Activated T-helper 17 cell treated with anti-CD3 and anti-CD28 coated beads, Interleukin-2, amount 50 U/mL, for 72 hours (primary cell): ENCODE measurements at regions not wholly inside any gene's neighbourhood (a gene's known extent, or its start where the extent isn't known, plus 50 kb on each side); places are given as distances from the start of the nearest gene placed in this dataset.

ENCODE experiments used
- ATAC-seq: fragments of 150-1000 bp; cut with Tn5 transposase; replicated peaks from 2 replicates; pipeline ENCODE4 v1.10.0; 2021; ENCODE audit warnings: mild to moderate bottlenecking, moderate library complexity
- H3K27ac Mint-ChIP-seq: one replicate; pipeline ENCODE4 v1.8.0; 2022; ENCODE audit warnings: mixed read lengths
- H3K27me3 Mint-ChIP-seq: one replicate; pipeline ENCODE4 v1.8.0; 2022; ENCODE audit warnings: mixed read lengths
- H3K36me3 Mint-ChIP-seq: one replicate; pipeline ENCODE4 v1.8.0; 2022; ENCODE audit warnings: low read depth, mild to moderate bottlenecking, mixed read lengths
- H3K4me1 Mint-ChIP-seq: one replicate; pipeline ENCODE4 v1.8.0; 2022; ENCODE audit warnings: mixed read lengths
- H3K4me3 Mint-ChIP-seq: one replicate; pipeline ENCODE4 v1.8.0; 2022; ENCODE audit warnings: mild to moderate bottlenecking, mixed read lengths
- H3K9me3 Mint-ChIP-seq: one replicate; pipeline ENCODE4 v1.8.0; 2022; ENCODE audit warnings: mixed read lengths

GRCh38 chr6:145244349-145245100 lies 490.8 kb downstream of the EPM2A start:
- no peaks in the 10 kb centered on the region for H3K36me3 Mint-ChIP-seq
- H3K4me1 Mint-ChIP-seq = no peaks in the 10 kb centered on the region
- H3K9me3 Mint-ChIP-seq = no peaks in the 10 kb centered on the region
- no peak overlapping the region for H3K27ac Mint-ChIP-seq
- no peak overlapping the region for H3K4me3 Mint-ChIP-seq
- H3K27me3 Mint-ChIP-seq = peaks cover 16% of the 10 kb centered on the region
- ATAC-seq = no peak

GRCh38 chr6:145245119-145245518 lies 490.2 kb downstream of the EPM2A start:
- no peaks in the 10 kb centered on the region for H3K36me3 Mint-ChIP-seq
- H3K27ac Mint-ChIP-seq = no peak overlapping the region
- no peak overlapping the region for H3K4me3 Mint-ChIP-seq
- H3K27me3 Mint-ChIP-seq = peaks cover 19% of the 10 kb centered on the region
- no peaks in the 10 kb centered on the region for H3K4me1 Mint-ChIP-seq
- no peak for ATAC-seq
- no peaks in the 10 kb centered on the region for H3K9me3 Mint-ChIP-seq

- ATAC-seq = no peak
- Mint-ChIP-seq H3K9me3 (no peaks in the 10 kb centered on the region), H3K4me3 (no peak overlapping the region), H3K27me3 (peaks cover 6% of the 10 kb centered on the region), H3K27ac (no peak overlapping the region), H3K4me1 (no peaks in the 10 kb centered on the region), H3K36me3 (no peaks in the 10 kb centered on the region)
Measured at GRCh38 chr6:145247692-145248419, 487.5 kb downstream of the EPM2A start.

- no peaks in the 10 kb centered on the region for H3K9me3 Mint-ChIP-seq
- peaks cover 3% of the 10 kb centered on the region for H3K27me3 Mint-ChIP-seq
- H3K27ac Mint-ChIP-seq = no peak overlapping the region
- no peaks in the 10 kb centered on the region for H3K36me3 Mint-ChIP-seq
- H3K4me3 Mint-ChIP-seq = no peak overlapping the region
- ATAC-seq = no peak
- H3K4me1 Mint-ChIP-seq = no peaks in the 10 kb centered on the region
Measured at GRCh38 chr6:145250436-145250835, 484.9 kb downstream of the EPM2A start.

GRCh38 chr6:145252737-145253136 lies 482.6 kb downstream of the EPM2A start:
- no peak for ATAC-seq
- H3K9me3 Mint-ChIP-seq = no peaks in the 10 kb centered on the region
- H3K27ac Mint-ChIP-seq = no peak overlapping the region
- H3K4me1 Mint-ChIP-seq = no peaks in the 10 kb centered on the region
- no peaks in the 10 kb centered on the region for H3K36me3 Mint-ChIP-seq
- no peak overlapping the region for H3K4me3 Mint-ChIP-seq
- peaks cover 3% of the 10 kb centered on the region for H3K27me3 Mint-ChIP-seq

- peaks cover 3% of the 10 kb centered on the region for H3K27me3 Mint-ChIP-seq
- no peak overlapping the region for H3K27ac Mint-ChIP-seq
- ATAC-seq = no peak
- no peaks in the 10 kb centered on the region for H3K4me1 Mint-ChIP-seq
- H3K4me3 Mint-ChIP-seq = no peak overlapping the region
- H3K9me3 Mint-ChIP-seq = no peaks in the 10 kb centered on the region
- H3K36me3 Mint-ChIP-seq = no peaks in the 10 kb centered on the region
Measured at GRCh38 chr6:145254649-145255401, 480.5 kb downstream of the EPM2A start.

- Mint-ChIP-seq H3K4me1 (no peaks in the 10 kb centered on the region), H3K27me3 (peaks cover 6% of the 10 kb centered on the region), H3K36me3 (no peaks in the 10 kb centered on the region), H3K4me3 (no peak overlapping the region), H3K9me3 (no peaks in the 10 kb centered on the region), H3K27ac (no peak overlapping the region)
- no peak for ATAC-seq
Measured at GRCh38 chr6:145257704-145258103, 477.6 kb downstream of the EPM2A start.

- Mint-ChIP-seq H3K4me3 (no peak overlapping the region), H3K4me1 (no peaks in the 10 kb centered on the region), H3K27me3 (peaks cover 6% of the 10 kb centered on the region), H3K36me3 (no peaks in the 10 kb centered on the region), H3K27ac (no peak overlapping the region), H3K9me3 (no peaks in the 10 kb centered on the region)
- no peak for ATAC-seq
Measured at GRCh38 chr6:145258122-145258521, 477.2 kb downstream of the EPM2A start.

- no peaks in the 10 kb centered on the region for H3K9me3 Mint-ChIP-seq
- no peaks in the 10 kb centered on the region for H3K36me3 Mint-ChIP-seq
- peaks cover 11% of the 10 kb centered on the region for H3K27me3 Mint-ChIP-seq
- H3K4me1 Mint-ChIP-seq = no peaks in the 10 kb centered on the region
- no peak overlapping the region for H3K4me3 Mint-ChIP-seq
- no peak for ATAC-seq
- H3K27ac Mint-ChIP-seq = no peak overlapping the region
Measured at GRCh38 chr6:145260484-145261175, 474.7 kb downstream of the EPM2A start.

GRCh38 chr6:145261758-145262157 lies 473.6 kb downstream of the EPM2A start:
- Mint-ChIP-seq H3K4me1 (no peaks in the 10 kb centered on the region), H3K36me3 (no peaks in the 10 kb centered on the region), H3K27ac (no peak overlapping the region)

GRCh38 chr6:145262771-145263170 lies 472.5 kb downstream of the EPM2A start:
- no peaks in the 10 kb centered on the region for H3K9me3 Mint-ChIP-seq
- no peak for ATAC-seq
- no peaks in the 10 kb centered on the region for H3K4me1 Mint-ChIP-seq
- H3K36me3 Mint-ChIP-seq = no peaks in the 10 kb centered on the region
- peaks cover 20% of the 10 kb centered on the region for H3K27me3 Mint-ChIP-seq
- H3K27ac Mint-ChIP-seq = no peak overlapping the region
- H3K4me3 Mint-ChIP-seq = no peak overlapping the region

More at GRCh38 chr6:145261758-145262157, 473.6 kb downstream of the EPM2A start:
- Mint-ChIP-seq H3K27me3 (peaks cover 17% of the 10 kb centered on the region), H3K4me3 (no peak overlapping the region), H3K9me3 (no peaks in the 10 kb centered on the region)
- no peak for ATAC-seq

GRCh38 chr6:145263778-145264211 lies 471.5 kb downstream of the EPM2A start:
- no peaks in the 10 kb centered on the region for H3K36me3 Mint-ChIP-seq
- no peak overlapping the region for H3K27ac Mint-ChIP-seq
- peaks cover 21% of the 10 kb centered on the region for H3K27me3 Mint-ChIP-seq
- H3K4me1 Mint-ChIP-seq = no peaks in the 10 kb centered on the region
- H3K4me3 Mint-ChIP-seq = no peak overlapping the region
- no peaks in the 10 kb centered on the region for H3K9me3 Mint-ChIP-seq
- ATAC-seq = no peak

- Mint-ChIP-seq H3K27ac (no peak overlapping the region), H3K4me3 (no peak overlapping the region)
- ATAC-seq = no peak
Measured at GRCh38 chr6:145266432-145267075, 468.8 kb downstream of the EPM2A start.

More at GRCh38 chr6:145266432-145267075, 468.8 kb downstream of the EPM2A start:
- Mint-ChIP-seq H3K36me3 (no peaks in the 10 kb centered on the region), H3K27me3 (peaks cover 18% of the 10 kb centered on the region), H3K9me3 (no peaks in the 10 kb centered on the region), H3K4me1 (no peaks in the 10 kb centered on the region)
